GM21390 (cell line): ENCODE measurements at regions not wholly inside any gene's neighbourhood (a gene's known extent, or its start where the extent isn't known, plus 50 kb on each side); places are given as distances from the start of the nearest gene placed in this dataset.
"Not testable (repeated sequence)": the region's sequence is repeated elsewhere in the genome, so short reads cannot be mapped to it uniquely, and the experiment has no call there.

Experiments
- ATAC-seq: cut with Tn5 transposase; IDR thresholded peaks from one replicate; pipeline ENCODE4 v1.9.1; 2021; ENCODE audit not compliant: unreplicated experiment

GRCh38 chr3:176093892-176094291 lies 1103.4 kb downstream of the TBL1XR1 start:
- not testable (repeated sequence) for ATAC-seq

- no peak for ATAC-seq
These were observed 1106.6 kb downstream of the TBL1XR1 start for GRCh38 chr3:176090727-176091126.

- no peak for ATAC-seq
These were observed 1108.3 kb downstream of the TBL1XR1 start for GRCh38 chr3:176088962-176089383.

- ATAC-seq = peak; percentile 66
These were observed 1110.1 kb downstream of the TBL1XR1 start for GRCh38 chr3:176087066-176087697.

GRCh38 chr3:176079785-176080184 lies 1117.5 kb downstream of the TBL1XR1 start:
- ATAC-seq = no peak

- ATAC-seq = no peak
These were observed 1118.4 kb downstream of the TBL1XR1 start for GRCh38 chr3:176078906-176079305.

GRCh38 chr3:176075491-176075890 lies 1121.8 kb downstream of the TBL1XR1 start:
- ATAC-seq = no peak

- no peak for ATAC-seq
These were observed 1122.2 kb downstream of the TBL1XR1 start for GRCh38 chr3:176075046-176075445.

- ATAC-seq = no peak
These were observed 1123.2 kb downstream of the TBL1XR1 start for GRCh38 chr3:176074096-176074495.

- no peak for ATAC-seq
These were observed 1125.3 kb downstream of the TBL1XR1 start for GRCh38 chr3:176071943-176072342.

GRCh38 chr3:176068750-176069149 lies 1128.5 kb downstream of the TBL1XR1 start:
- no peak for ATAC-seq

- no peak for ATAC-seq
These were observed 1138.4 kb downstream of the TBL1XR1 start for GRCh38 chr3:176058856-176059255.

- ATAC-seq = no peak
These were observed 1141.4 kb downstream of the TBL1XR1 start for GRCh38 chr3:176055836-176056235.

- no peak for ATAC-seq
These were observed 1145.5 kb downstream of the TBL1XR1 start for GRCh38 chr3:176051766-176052165.

GRCh38 chr3:176046703-176047102 lies 1150.6 kb downstream of the TBL1XR1 start:
- no peak for ATAC-seq

GRCh38 chr3:176041812-176042211 lies 1155.5 kb downstream of the TBL1XR1 start:
- no peak for ATAC-seq

GRCh38 chr3:176041185-176041584 lies 1156.1 kb downstream of the TBL1XR1 start:
- ATAC-seq = no peak

- ATAC-seq = no peak
These were observed 1159.6 kb downstream of the TBL1XR1 start for GRCh38 chr3:176037636-176038035.

- no peak for ATAC-seq
These were observed 1165.2 kb downstream of the TBL1XR1 start for GRCh38 chr3:176032043-176032442.

- not testable (repeated sequence) for ATAC-seq
These were observed 1157.1 kb downstream of the NAALADL2 start for GRCh38 chr3:176016203-176016602.

GRCh38 chr3:176015228-176015627 lies 1156.1 kb downstream of the NAALADL2 start:
- ATAC-seq = not testable (repeated sequence)

GRCh38 chr3:176009256-176009655 lies 1150.1 kb downstream of the NAALADL2 start:
- no peak for ATAC-seq

- ATAC-seq = no peak
These were observed 1146.4 kb downstream of the NAALADL2 start for GRCh38 chr3:176005564-176005963.
